Endodermal cell (in vitro differentiated cells): ENCODE measurements at regions not wholly inside any gene's neighbourhood (a gene's known extent, or its start where the extent isn't known, plus 50 kb on each side); places are given as distances from the start of the nearest gene placed in this dataset.

Source experiments
- DNase-seq: peaks from one replicate; pipeline ENCODE4 v3.0.0-alpha.2; 2017
- H3K27ac ChIP-seq: 2 replicates; pipeline ENCODE4 v1.5.1; 2013; ENCODE audit warnings: mild to moderate bottlenecking, low read depth, low read length, moderate library complexity
- H3K27me3 ChIP-seq: 2 replicates; pipeline ENCODE4 v1.6.1; 2013; ENCODE audit warnings: mild to moderate bottlenecking, low read length, moderate library complexity; ENCODE audit not compliant: insufficient read depth, control insufficient read depth, poor library complexity, severe bottlenecking
- H3K36me3 ChIP-seq: 2 replicates; pipeline ENCODE4 v1.7.0; 2013; ENCODE audit warnings: mild to moderate bottlenecking, low read length, moderate library complexity; ENCODE audit not compliant: control insufficient read depth, insufficient read depth
- H3K4me1 ChIP-seq: one replicate; pipeline ENCODE4 v1.7.0; 2013; ENCODE audit warnings: low read length; ENCODE audit not compliant: control insufficient read depth, insufficient read depth
- H3K4me3 ChIP-seq: 2 replicates; pipeline ENCODE4 v1.5.1; 2013; ENCODE audit warnings: mild to moderate bottlenecking, low read length, moderate library complexity
- H3K9ac ChIP-seq: 2 replicates; pipeline ENCODE4 v1.6.1; 2013; ENCODE audit warnings: mild to moderate bottlenecking, low read length, moderate library complexity; ENCODE audit not compliant: poor library complexity, severe bottlenecking; ENCODE audit errors: extremely low read depth
- H3K9me3 ChIP-seq: 2 replicates; pipeline ENCODE4 v1.6.1; 2013; ENCODE audit warnings: mild to moderate bottlenecking, low read length, moderate library complexity; ENCODE audit not compliant: control insufficient read depth
- H3K27ac Mint-ChIP-seq: 2 replicates; pipeline ENCODE4 v1.8.0; 2020; ENCODE audit warnings: mixed read lengths
- H3K27me3 Mint-ChIP-seq: 2 replicates; pipeline ENCODE4 v1.8.0; 2021; ENCODE audit warnings: mild to moderate bottlenecking, mixed read lengths; ENCODE audit not compliant: insufficient read depth
- H3K36me3 Mint-ChIP-seq: 2 replicates; pipeline ENCODE4 v1.8.0; 2020; ENCODE audit warnings: low read depth, mixed read lengths
- H3K4me1 Mint-ChIP-seq: 2 replicates; pipeline ENCODE4 v1.8.0; 2020; ENCODE audit warnings: mixed read lengths
- H3K4me3 Mint-ChIP-seq: 2 replicates; pipeline ENCODE4 v1.8.0; 2020; ENCODE audit warnings: mild to moderate bottlenecking, moderate library complexity, mixed read lengths
- H3K9me3 Mint-ChIP-seq: 2 replicates; pipeline ENCODE4 v1.8.0; 2020; ENCODE audit warnings: mild to moderate bottlenecking, mixed read lengths
- CTCF ChIP-seq: fragments of 200-600 bp; sonication (generic); conservative IDR thresholded peaks from 2 replicates; pipeline ENCODE4 v1.5.0; 2021; ENCODE audit warnings: antibody characterized with exemption, mild to moderate bottlenecking
- WGBS, 2 experiments: methylation state at CpG; one replicate each; pipeline versions ENCODE4 v1.1.5 to v1.1.7; 2013; ENCODE audit warnings: missing lambda C conversion rate in 2 of 2, mixed read lengths in 1 of 2; ENCODE audit not compliant: insufficient coverage in 1 of 2, insufficient read length in 1 of 2; 5-methylcytosine and 5-hydroxymethylcytosine counted together

GRCh38 chr9:126111556-126111955 lies 215.1 kb upstream of the MVB12B start:
- no peaks in the 10 kb centered on the region for H3K4me1 Mint-ChIP-seq
- Histone ChIP-seq H3K9ac (no peak overlapping the region), H3K27ac (no peak overlapping the region), H3K4me3 (no peak overlapping the region), H3K36me3 (no peaks in the 10 kb centered on the region), H3K4me1 (no peaks in the 10 kb centered on the region), H3K9me3 (no peaks in the 10 kb centered on the region), H3K27me3 (peaks cover 92% of the 10 kb centered on the region)
- 92% methylated on average over 4 to 5 of the region's 5 CpGs for WGBS, 2 experiments
- H3K4me3 Mint-ChIP-seq, result no peak overlapping the region
- H3K36me3 Mint-ChIP-seq, result no peaks in the 10 kb centered on the region
- no peak for TF ChIP-seq CTCF
- peaks cover 68% of the 10 kb centered on the region for H3K27me3 Mint-ChIP-seq
- no peak overlapping the region for H3K27ac Mint-ChIP-seq
- peak; percentile 10 for DNase-seq
- no peaks in the 10 kb centered on the region for H3K9me3 Mint-ChIP-seq

GRCh38 chr9:126112135-126112720 lies 214.4 kb upstream of the MVB12B start:
- Histone ChIP-seq H3K9me3 (no peaks in the 10 kb centered on the region), H3K36me3 (no peaks in the 10 kb centered on the region), H3K4me1 (no peaks in the 10 kb centered on the region), H3K9ac (no peak overlapping the region), H3K27ac (no peak overlapping the region), H3K4me3 (no peak overlapping the region), H3K27me3 (peaks cover 92% of the 10 kb centered on the region)
- H3K4me1 Mint-ChIP-seq, result no peaks in the 10 kb centered on the region
- H3K9me3 Mint-ChIP-seq, result no peaks in the 10 kb centered on the region
- H3K36me3 Mint-ChIP-seq, result no peaks in the 10 kb centered on the region
- 86 to 92% methylated on average over 8 to 11 of the region's 11 CpGs for WGBS, 2 experiments
- H3K27ac Mint-ChIP-seq, result no peak overlapping the region
- DNase-seq, result peak; percentile 32
- no peak for TF ChIP-seq CTCF
- H3K27me3 Mint-ChIP-seq, result peaks cover 73% of the 10 kb centered on the region
- H3K4me3 Mint-ChIP-seq, result no peak overlapping the region

GRCh38 chr9:126113176-126113575 lies 213.5 kb upstream of the MVB12B start:
- H3K4me3 Mint-ChIP-seq, result no peak overlapping the region
- DNase-seq, result peak; percentile 14
- no peak overlapping the region for H3K27ac Mint-ChIP-seq
- no peak for TF ChIP-seq CTCF
- H3K4me1 Mint-ChIP-seq, result no peaks in the 10 kb centered on the region
- 86% methylated on average over 2 of the region's 2 CpGs for WGBS, 2 experiments
- Histone ChIP-seq H3K36me3 (no peaks in the 10 kb centered on the region), H3K9ac (no peak overlapping the region), H3K9me3 (no peaks in the 10 kb centered on the region), H3K27me3 (peaks cover 94% of the 10 kb centered on the region), H3K4me3 (no peak overlapping the region), H3K27ac (no peak overlapping the region), H3K4me1 (no peaks in the 10 kb centered on the region)
- no peaks in the 10 kb centered on the region for H3K36me3 Mint-ChIP-seq
- no peaks in the 10 kb centered on the region for H3K9me3 Mint-ChIP-seq
- H3K27me3 Mint-ChIP-seq, result peaks cover 83% of the 10 kb centered on the region
